Fibroblast of lung (primary cell): ENCODE measurements at regions not wholly inside any gene's neighbourhood (a gene's known extent, or its start where the extent isn't known, plus 50 kb on each side); places are given as distances from the start of the nearest gene placed in this dataset.
"Not testable (repeated sequence)": the region's sequence is repeated elsewhere in the genome, so short reads cannot be mapped to it uniquely, and the experiment has no call there.

Source experiments
- DNase-seq, 2 donors: peaks; one replicate each; pipeline versions ENCODE4 v3.0.0 to v3.0.0-alpha.2; 2010; ENCODE audit warnings: low read depth in 2 of 2
- H2AFZ ChIP-seq: 2 replicates; pipeline ENCODE4 v1.5.1; 2012; ENCODE audit warnings: low read length, control low read depth, inconsistent platforms
- H3K27ac ChIP-seq: 2 replicates; pipeline ENCODE4 v1.5.1; 2011; ENCODE audit warnings: low read length, control low read depth; ENCODE audit not compliant: insufficient read depth
- H3K27me3 ChIP-seq: 2 replicates; pipeline ENCODE4 v1.5.1; 2011; ENCODE audit warnings: mild to moderate bottlenecking, low read length; ENCODE audit not compliant: control insufficient read depth, insufficient read depth
- H3K36me3 ChIP-seq: 2 replicates; pipeline ENCODE4 v1.5.1; 2011; ENCODE audit warnings: low read length; ENCODE audit not compliant: control insufficient read depth, insufficient read depth
- H3K4me1 ChIP-seq: 2 replicates; pipeline ENCODE4 v1.5.1; 2011; ENCODE audit warnings: low read length; ENCODE audit not compliant: control insufficient read depth, insufficient read depth; ENCODE audit errors: extremely low read depth
- H3K4me2 ChIP-seq: 2 replicates; pipeline ENCODE4 v1.5.1; 2011; ENCODE audit warnings: low read length, control low read depth; ENCODE audit not compliant: insufficient read depth; ENCODE audit errors: extremely low read depth
- H3K4me3 ChIP-seq, 4 experiments: fragments of 200-600 bp in 1 of 4; sonication (generic) in 1 of 4; replicated peaks in 1 of 4; 2 replicates each; pipeline ENCODE4 v1.5.1; 2011 to 2016; ENCODE audit warnings: low read length in 4 of 4, low read depth in 3 of 4, mild to moderate bottlenecking in 3 of 4, control low read depth in 2 of 4, inconsistent platforms in 1 of 4, mixed read lengths in 1 of 4; ENCODE audit not compliant: insufficient read depth in 1 of 4; ENCODE audit errors: control extremely low read depth in 1 of 4
- H3K79me2 ChIP-seq: 2 replicates; pipeline ENCODE4 v1.5.1; 2012; ENCODE audit warnings: mild to moderate bottlenecking, low read length, inconsistent platforms; ENCODE audit not compliant: control insufficient read depth, insufficient read depth
- H3K9ac ChIP-seq: 2 replicates; pipeline ENCODE4 v1.5.1; 2011; ENCODE audit warnings: mild to moderate bottlenecking, low read length, control low read depth; ENCODE audit not compliant: insufficient read depth
- H3K9me3 ChIP-seq: 2 replicates; pipeline ENCODE4 v1.5.1; 2012; ENCODE audit warnings: low read depth, low read length; ENCODE audit not compliant: control insufficient read depth, insufficient read depth
- H4K20me1 ChIP-seq: 2 replicates; pipeline ENCODE4 v1.5.1; 2011; ENCODE audit warnings: low read length; ENCODE audit not compliant: control insufficient read depth, insufficient read depth; ENCODE audit errors: extremely low read depth
- CTCF ChIP-seq, 2 donors: IDR thresholded peaks in 1 of 2; conservative IDR thresholded peaks in 1 of 2; 1 replicate in 1 of 2; 2 replicates in 1 of 2; pipeline ENCODE4 v1.5.1; 2011 to 2012; ENCODE audit warnings: low read length in 2 of 2, control low read depth in 1 of 2, inconsistent platforms in 1 of 2, low read depth in 1 of 2, mild to moderate bottlenecking in 1 of 2
- EZH2 ChIP-seq: IDR thresholded peaks from 2 replicates; pipeline ENCODE4 v1.5.1; 2012; ENCODE audit warnings: low read length, control low read depth, mild to moderate bottlenecking; ENCODE audit errors: missing control alignments

DNA sequence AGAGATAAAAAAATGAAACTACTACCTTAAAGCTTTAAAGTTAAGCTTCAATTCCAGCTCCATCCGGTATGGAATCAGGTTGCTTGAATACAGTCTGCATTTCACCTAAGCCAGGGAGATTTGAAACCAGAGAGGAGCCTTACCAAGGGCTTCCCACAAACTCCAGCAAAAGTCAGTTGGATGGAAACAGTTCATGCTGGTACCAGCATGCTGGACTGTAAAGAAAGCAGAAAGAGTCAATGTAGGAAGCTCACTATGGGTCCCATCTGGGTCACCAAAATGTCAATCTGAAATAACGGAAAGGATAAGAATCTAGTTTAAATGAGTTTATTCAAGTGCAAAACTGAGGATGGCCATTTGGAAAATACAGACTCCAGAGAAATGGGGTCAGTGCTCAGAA, 65.3 kb downstream of the CDO1 start:
- no peak overlapping the region for H3K9ac ChIP-seq
- H3K9me3 ChIP-seq: no peaks in the 10 kb centered on the region
- H3K4me1 ChIP-seq: no peaks in the 10 kb centered on the region
- H3K27ac ChIP-seq: no peak overlapping the region
- TF ChIP-seq EZH2 (no peak), CTCF (conservative IDR thresholded peaks at IDR 0.05 in 1 of 2, IDR thresholded peaks at IDR 0.05 in 1 of 2; ENCODE audit: low read depth in 1 of 2, low read length in 2 of 2) (no peak)
- no peaks in the 10 kb centered on the region for H3K27me3 ChIP-seq
- no peak overlapping the region for H2AFZ ChIP-seq
- no peak for DNase-seq
- H3K79me2 ChIP-seq: no peaks in the 10 kb centered on the region
- no peak overlapping the region for H3K4me2 ChIP-seq
- H4K20me1 ChIP-seq: no peaks in the 10 kb centered on the region
- H3K4me3 ChIP-seq: no peak overlapping the region
- no peaks in the 10 kb centered on the region for H3K36me3 ChIP-seq

DNA sequence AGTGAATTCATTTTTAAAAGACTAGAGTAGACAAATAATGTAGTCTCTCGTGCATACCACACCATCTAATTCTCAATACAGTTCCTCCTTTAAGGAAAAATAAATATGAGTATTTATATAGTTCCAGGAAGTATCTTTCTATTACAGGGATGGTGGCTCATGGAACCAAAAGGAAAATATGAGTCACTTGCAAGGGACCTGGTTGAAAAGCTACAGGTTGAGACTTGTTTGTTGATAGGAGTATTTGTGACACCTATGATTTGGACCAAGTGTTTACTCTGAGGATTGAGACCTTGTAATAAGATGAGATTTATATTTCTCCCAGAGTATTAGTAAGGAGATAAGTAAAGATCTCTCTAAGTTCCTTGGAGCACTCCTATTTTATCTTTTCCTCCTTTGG, 67.4 kb downstream of the CDO1 start:
- Histone ChIP-seq H3K79me2 (no peaks in the 10 kb centered on the region), H3K4me1 (no peaks in the 10 kb centered on the region), H3K27ac (no peak overlapping the region), H3K9ac (no peak overlapping the region), H3K4me3 (no peak overlapping the region), H4K20me1 (no peaks in the 10 kb centered on the region), H3K4me2 (no peak overlapping the region), H3K9me3 (no peaks in the 10 kb centered on the region), H3K27me3 (no peaks in the 10 kb centered on the region), H2AFZ (no peak overlapping the region), H3K36me3 (no peaks in the 10 kb centered on the region)
- no peak for DNase-seq
- TF ChIP-seq EZH2 (no peak), CTCF (conservative IDR thresholded peaks at IDR 0.05 in 1 of 2, IDR thresholded peaks at IDR 0.05 in 1 of 2; ENCODE audit: low read depth in 1 of 2, low read length in 2 of 2) (no peak)

GRCh38 chr5:115739245-115739644, 77.2 kb downstream of the CDO1 start:
- not testable (repeated sequence) for H3K79me2 ChIP-seq, H3K4me2 ChIP-seq, H3K27ac ChIP-seq, H3K4me1 ChIP-seq, H2AFZ ChIP-seq, H4K20me1 ChIP-seq, H3K27me3 ChIP-seq, H3K36me3 ChIP-seq, H3K9me3 ChIP-seq, H3K4me3 ChIP-seq, H3K9ac ChIP-seq, DNase-seq

DNA sequence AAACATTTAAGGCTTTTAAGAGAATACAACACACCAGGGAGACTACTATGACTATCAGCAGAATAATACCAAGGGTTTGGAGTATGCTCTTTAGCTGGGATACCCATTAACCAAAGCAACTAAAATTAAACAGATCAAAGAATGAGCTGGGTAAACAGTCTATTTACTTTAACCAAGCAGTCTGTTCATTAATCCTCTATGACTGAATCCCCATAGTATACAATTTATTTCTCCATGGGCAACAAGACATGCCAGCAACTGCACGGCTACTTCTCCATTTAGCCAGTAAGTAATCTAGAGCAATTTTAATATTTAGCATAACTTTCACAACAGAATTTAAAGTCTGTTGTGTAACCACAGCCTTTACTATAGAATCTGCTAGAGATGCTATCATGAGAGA, 77.6 kb downstream of the CDO1 start:
- H3K36me3 ChIP-seq: no peaks in the 10 kb centered on the region
- TF ChIP-seq CTCF (conservative IDR thresholded peaks at IDR 0.05 in 1 of 2, IDR thresholded peaks at IDR 0.05 in 1 of 2; ENCODE audit: low read depth in 1 of 2, low read length in 2 of 2) (no peak), EZH2 (no peak)
- no peak overlapping the region for H2AFZ ChIP-seq
- no peaks in the 10 kb centered on the region for H3K9me3 ChIP-seq
- H3K4me2 ChIP-seq: no peak overlapping the region
- no peak overlapping the region for H3K4me3 ChIP-seq
- H3K9ac ChIP-seq: no peak overlapping the region
- H3K4me1 ChIP-seq: no peaks in the 10 kb centered on the region
- no peaks in the 10 kb centered on the region for H3K79me2 ChIP-seq
- H3K27me3 ChIP-seq: peaks cover 4% of the 10 kb centered on the region
- DNase-seq: no peak
- H3K27ac ChIP-seq: no peak overlapping the region
- H4K20me1 ChIP-seq: no peaks in the 10 kb centered on the region
